Stomach (tissue), 8 donors: ENCODE measurements at regions not wholly inside any gene's neighbourhood (a gene's known extent, or its start where the extent isn't known, plus 50 kb on each side); places are given as distances from the start of the nearest gene placed in this dataset.

ENCODE experiments used
- DNase-seq, 2 donors: peaks; one replicate each; pipeline versions ENCODE4 v3.0.0 to v3.0.0-alpha.2; 2013 to 2019
- H3K27ac ChIP-seq, 5 donors: fragments of 200-600 bp in 4 of 5; sonication (generic) in 4 of 5; one replicate each; pipeline ENCODE4 v1.5.1; 2013 to 2019; ENCODE audit warnings: mild to moderate bottlenecking in 1 of 5, moderate library complexity in 1 of 5
- H3K27me3 ChIP-seq, 3 donors: fragments of 200-600 bp; sonication (generic); one replicate each; pipeline ENCODE4 v1.5.1; 2017 to 2019; ENCODE audit warnings: mixed run types in 1 of 3
- H3K36me3 ChIP-seq, 4 donors: fragments of 200-600 bp; sonication (generic); 1 replicate in 3 of 4; 2 replicates in 1 of 4; pipeline ENCODE4 v1.5.1; 2016 to 2019
- H3K4me1 ChIP-seq, 4 donors: fragments of 200-600 bp; sonication (generic); one replicate each; pipeline ENCODE4 v1.5.1; 2016 to 2019
- H3K4me3 ChIP-seq, 4 donors: fragments of 200-600 bp; sonication (generic) in 3 of 4; one replicate each; pipeline ENCODE4 v1.5.1; 2016 to 2019; ENCODE audit warnings: mild to moderate bottlenecking in 1 of 4
- H3K9me3 ChIP-seq, 4 donors: fragments of 200-600 bp; sonication (generic); one replicate each; pipeline ENCODE4 v1.5.1; 2016 to 2019
- CTCF ChIP-seq, 7 experiments: fragments of 450-650 bp in 4 of 7; fragments of 200-600 bp in 3 of 7; sonication (generic) in 3 of 7; IDR thresholded peaks; one replicate each; pipeline ENCODE4 v1.5.1; 2016 to 2019; ENCODE audit warnings: antibody characterized with exemption in 7 of 7, control low read depth in 2 of 7, mild to moderate bottlenecking in 1 of 7
- EP300 ChIP-seq: sonication (generic); formaldehyde crosslinking; IDR thresholded peaks from one replicate; pipeline ENCODE4 v1.6.1; 2017; ENCODE audit warnings: antibody characterized with exemption
- POLR2A ChIP-seq, 4 donors: fragments of 450-650 bp; IDR thresholded peaks; one replicate each; pipeline ENCODE4 v1.6.1; 2016; ENCODE audit warnings: antibody characterized with exemption in 4 of 4, control low read depth in 2 of 4, mild to moderate bottlenecking in 1 of 4, moderate library complexity in 1 of 4
- POLR2AphosphoS5 ChIP-seq, 3 donors: sonication (generic); formaldehyde crosslinking; IDR thresholded peaks; one replicate each; pipeline ENCODE4 v1.6.1; 2016; ENCODE audit warnings: antibody characterized with exemption in 3 of 3
- WGBS, 5 donors: extraction: QIAGEN DNeasy Blood & Tissue Kit in 3 of 5; methylation state at CpG; one replicate each; pipeline versions ENCODE4 v1.1.5 to v1.1.7; 2013 to 2018; 5-methylcytosine and 5-hydroxymethylcytosine counted together
- intact Hi-C: fragments of 100-400 bp; cut with DNase I; formaldehyde crosslinking; loops from one replicate; pipeline ENCODE4 v1.15.1; 2023; ENCODE audit warnings: low total_unique reads
- donor health status: healthy with polysubstance abuse.
- donor health status: Bipolar disorder and iron deficiency.
- donor health status: healthy.

- Histone ChIP-seq H3K9me3 (peaks cover 0 to 13% (median 2%) of the 10 kb centered on the region in 4 donors), H3K4me3 (no peak overlapping the region), H3K27ac (no peak overlapping the region), H3K4me1 (no peaks in the 10 kb centered on the region), H3K27me3 (no peaks in the 10 kb centered on the region), H3K36me3 (no peaks in the 10 kb centered on the region)
- TF ChIP-seq POLR2A (IDR thresholded peaks at IDR 0.05), result no peak
- TF ChIP-seq CTCF (IDR thresholded peaks at IDR 0.05), result no peak
- TF ChIP-seq POLR2AphosphoS5 (IDR thresholded peaks at IDR 0.05), result no peak
- no peak for TF ChIP-seq EP300
- DNase-seq, result no peak
- intact Hi-C loops, result no loop called here
Observed at GRCh38 chr6:112592159-112592558, 245.0 kb downstream of the RFPL4B start.

- TF ChIP-seq CTCF (IDR thresholded peaks at IDR 0.05), result no peak
- no peak for TF ChIP-seq POLR2A (IDR thresholded peaks at IDR 0.05)
- no peak for TF ChIP-seq POLR2AphosphoS5 (IDR thresholded peaks at IDR 0.05)
- TF ChIP-seq EP300, result no peak
- Histone ChIP-seq H3K36me3 (no peaks in the 10 kb centered on the region), H3K27ac (no peak overlapping the region), H3K9me3 (peaks cover 0 to 13% (median 2%) of the 10 kb centered on the region in 4 donors), H3K27me3 (no peaks in the 10 kb centered on the region), H3K4me3 (no peak overlapping the region), H3K4me1 (no peaks in the 10 kb centered on the region)
- 32 to 52% (median 45%) methylated on average over 2 of the region's 2 CpGs for WGBS, 5 donors
- DNase-seq, result no peak
- intact Hi-C loops, result no loop called here
Observed at GRCh38 chr6:112594886-112595594, 247.9 kb downstream of the RFPL4B start.

- no peak for DNase-seq
- H3K4me1 ChIP-seq, result no peaks in the 10 kb centered on the region
- H3K27ac ChIP-seq, result no peak overlapping the region
- H3K36me3 ChIP-seq, result no peaks in the 10 kb centered on the region
- TF ChIP-seq EP300, result no peak
- no peak for TF ChIP-seq CTCF (IDR thresholded peaks at IDR 0.05)
- no peak for TF ChIP-seq POLR2AphosphoS5 (IDR thresholded peaks at IDR 0.05)
- no peak for TF ChIP-seq POLR2A (IDR thresholded peaks at IDR 0.05)
- no peaks in the 10 kb centered on the region for H3K27me3 ChIP-seq
- H3K9me3 ChIP-seq, result peaks cover 0 to 13% (median 2%) of the 10 kb centered on the region in 4 donors
- WGBS, 5 donors, result 87 to 90% (median 87%) methylated on average over 2 of the region's 2 CpGs
- intact Hi-C loops, result no loop called here
- no peak overlapping the region for H3K4me3 ChIP-seq
Observed at GRCh38 chr6:112595841-112596240, 248.7 kb downstream of the RFPL4B start.

- WGBS, 5 donors, result 86 to 100% (median 91%) methylated on average over 1 of the region's 1 CpG
- intact Hi-C loops, result no loop called here
Observed at GRCh38 chr6:112597176-112597575, 250.0 kb downstream of the RFPL4B start.

More at GRCh38 chr6:112597176-112597575, 250.0 kb downstream of the RFPL4B start:
- TF ChIP-seq POLR2A (IDR thresholded peaks at IDR 0.05), result no peak
- TF ChIP-seq POLR2AphosphoS5 (IDR thresholded peaks at IDR 0.05), result no peak
- no peak for TF ChIP-seq EP300
- TF ChIP-seq CTCF (IDR thresholded peaks at IDR 0.05), result no peak
- Histone ChIP-seq H3K36me3 (no peaks in the 10 kb centered on the region), H3K27me3 (no peaks in the 10 kb centered on the region), H3K27ac (no peak overlapping the region), H3K4me1 (no peaks in the 10 kb centered on the region), H3K9me3 (peaks cover 0 to 13% (median 2%) of the 10 kb centered on the region in 4 donors), H3K4me3 (no peak overlapping the region)
- DNase-seq, result no peak
